ENCODE measurements at regions not wholly inside any gene's neighbourhood (a gene's known extent, or its start where the extent isn't known, plus 50 kb on each side); places are given as distances from the start of the nearest gene placed in this dataset.

DNA sequence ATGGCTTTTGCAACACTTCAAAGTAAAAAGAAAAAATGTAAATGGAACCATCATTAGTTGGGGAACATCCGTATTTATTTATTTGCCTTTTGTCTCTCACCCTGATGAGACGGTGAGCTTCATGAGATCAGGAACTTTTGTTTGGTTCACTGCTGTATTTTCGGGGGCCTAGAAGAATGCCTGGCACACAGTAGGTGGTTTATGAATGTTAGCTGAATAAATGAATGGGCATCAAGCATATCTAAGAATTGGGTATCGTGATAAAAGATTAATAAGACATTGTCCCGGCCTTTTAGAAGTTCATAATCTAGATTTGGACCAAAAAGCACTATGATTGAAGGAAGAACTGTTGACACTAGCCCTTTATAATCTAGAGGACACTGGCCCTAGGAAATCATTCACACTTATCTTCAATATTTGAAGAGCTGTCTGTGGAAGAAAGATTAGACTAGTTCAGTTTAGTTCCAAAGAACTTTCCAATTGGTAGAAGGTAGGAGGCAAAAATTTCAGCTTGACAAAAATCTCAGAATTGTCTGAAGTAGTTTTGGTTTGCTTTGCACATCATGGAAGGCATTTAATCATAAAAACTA lies 70.3 kb upstream of the CD83 start:
- H3K27me3 ChIP-seq (ENCODE audit: control insufficient read depth in 1 of 2, insufficient read depth in 2 of 2, low read length in 2 of 2): no peaks in the 10 kb centered on the region
- H3K4me1 ChIP-seq (ENCODE audit: control insufficient read depth in 2 of 2, insufficient read depth in 2 of 2, low read length in 1 of 2): no peaks in the 10 kb centered on the region
- no peaks in the 10 kb centered on the region for H3K36me3 ChIP-seq (ENCODE audit: control insufficient read depth in 2 of 2, insufficient read depth in 2 of 2, low read length in 1 of 2)
- no peak overlapping the region for H3K4me3 ChIP-seq (ENCODE audit: low read depth in 1 of 2, low read length in 2 of 2)
- 79 to 86% methylated on average over 5 of the region's 5 CpGs for WGBS, 2 donors
- H3K9me3 ChIP-seq (ENCODE audit: control insufficient read depth in 2 of 2, insufficient read depth in 1 of 2, low read depth in 1 of 2, low read length in 1 of 2): no peaks in the 10 kb centered on the region
- no peak overlapping the region for H3K27ac ChIP-seq (ENCODE audit: low read depth in 2 of 2, low read length in 1 of 2)

DNA sequence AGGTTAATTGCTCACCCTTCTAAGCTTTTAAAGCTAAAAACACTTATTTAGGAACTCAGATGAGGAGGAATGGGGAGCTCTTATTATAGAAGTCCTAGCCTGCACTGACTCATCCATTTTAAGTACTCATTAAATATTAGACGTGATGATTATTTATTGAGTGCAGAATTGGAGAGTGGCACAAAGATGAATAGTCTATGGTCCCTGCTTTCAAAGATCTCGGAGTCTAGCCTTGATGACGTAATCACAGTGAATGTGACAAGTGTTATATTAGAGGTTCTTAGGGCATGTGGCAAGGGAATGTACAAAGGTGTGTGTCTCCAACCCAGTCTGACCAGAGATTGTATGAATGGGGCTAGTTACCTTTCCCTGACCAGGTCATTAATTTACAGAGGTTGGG lies 68.7 kb upstream of the CD83 start:
- 53 to 58% methylated on average over 3 of the region's 3 CpGs for WGBS, 2 donors
- Histone ChIP-seq H3K4me3 (ENCODE audit: low read depth in 1 of 2, low read length in 2 of 2) (no peak overlapping the region), H3K27ac (ENCODE audit: low read depth in 2 of 2, low read length in 1 of 2) (no peak overlapping the region), H3K36me3 (ENCODE audit: control insufficient read depth in 2 of 2, insufficient read depth in 2 of 2, low read length in 1 of 2) (no peaks in the 10 kb centered on the region), H3K4me1 (ENCODE audit: control insufficient read depth in 2 of 2, insufficient read depth in 2 of 2, low read length in 1 of 2) (no peaks in the 10 kb centered on the region), H3K9me3 (ENCODE audit: control insufficient read depth in 2 of 2, insufficient read depth in 1 of 2, low read depth in 1 of 2, low read length in 1 of 2) (no peaks in the 10 kb centered on the region), H3K27me3 (ENCODE audit: control insufficient read depth in 1 of 2, insufficient read depth in 2 of 2, low read length in 2 of 2) (no peaks in the 10 kb centered on the region)

DNA sequence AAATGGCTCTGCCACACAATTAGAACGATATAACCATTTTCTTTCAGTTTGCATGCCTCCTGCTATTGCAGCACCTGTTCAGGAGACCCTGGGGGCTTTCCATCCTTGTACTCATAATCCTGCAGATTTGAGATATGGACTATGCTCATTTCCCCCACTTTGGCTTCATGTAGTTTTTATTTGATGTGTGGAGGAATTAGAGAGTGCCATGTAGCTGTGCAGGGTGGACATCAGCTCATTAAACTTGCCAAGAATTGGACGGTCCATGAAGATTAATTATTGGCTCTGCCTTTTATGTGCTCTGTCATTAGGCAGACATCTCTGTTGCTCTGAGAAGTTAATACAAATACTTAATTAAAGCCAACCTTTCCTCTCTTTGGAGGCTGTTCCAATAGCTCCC lies 66.2 kb upstream of the CD83 start:
- Histone ChIP-seq H3K9me3 (ENCODE audit: control insufficient read depth in 2 of 2, insufficient read depth in 1 of 2, low read depth in 1 of 2, low read length in 1 of 2) (no peaks in the 10 kb centered on the region), H3K36me3 (ENCODE audit: control insufficient read depth in 2 of 2, insufficient read depth in 2 of 2, low read length in 1 of 2) (no peaks in the 10 kb centered on the region), H3K4me3 (ENCODE audit: low read depth in 1 of 2, low read length in 2 of 2) (no peak overlapping the region), H3K4me1 (ENCODE audit: control insufficient read depth in 2 of 2, insufficient read depth in 2 of 2, low read length in 1 of 2) (no peaks in the 10 kb centered on the region), H3K27me3 (ENCODE audit: control insufficient read depth in 1 of 2, insufficient read depth in 2 of 2, low read length in 2 of 2) (no peaks in the 10 kb centered on the region), H3K27ac (ENCODE audit: low read depth in 2 of 2, low read length in 1 of 2) (no peak overlapping the region)
- 62 to 64% methylated on average over 2 of the region's 2 CpGs for WGBS, 2 donors

DNA sequence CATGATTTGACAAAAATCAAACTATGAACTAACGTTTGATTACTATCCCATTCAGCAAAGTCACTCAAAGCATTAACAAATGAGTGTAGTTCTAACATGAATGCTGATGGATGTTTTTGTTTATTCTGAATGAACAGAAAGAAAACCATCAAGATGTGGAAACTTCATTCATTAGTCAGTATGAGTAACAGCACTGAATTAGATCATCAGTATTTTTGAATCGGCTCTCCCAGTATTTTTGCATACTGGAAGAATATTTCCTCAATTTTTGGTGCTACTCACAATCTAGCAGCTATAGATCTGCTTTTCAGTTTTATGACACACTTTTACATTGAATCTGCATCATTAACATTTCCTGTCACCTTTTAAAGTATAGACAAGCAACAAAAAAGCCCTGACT lies 63.8 kb upstream of the CD83 start:
- Histone ChIP-seq H3K36me3 (ENCODE audit: control insufficient read depth in 2 of 2, insufficient read depth in 2 of 2, low read length in 1 of 2) (no peaks in the 10 kb centered on the region), H3K27ac (ENCODE audit: low read depth in 2 of 2, low read length in 1 of 2) (peak overlapping the region in 1 of 2 donors; percentile 28), H3K4me1 (ENCODE audit: control insufficient read depth in 2 of 2, insufficient read depth in 2 of 2, low read length in 1 of 2) (no peaks in the 10 kb centered on the region), H3K9me3 (ENCODE audit: control insufficient read depth in 2 of 2, insufficient read depth in 1 of 2, low read depth in 1 of 2, low read length in 1 of 2) (no peaks in the 10 kb centered on the region), H3K4me3 (ENCODE audit: low read depth in 1 of 2, low read length in 2 of 2) (no peak overlapping the region), H3K27me3 (ENCODE audit: control insufficient read depth in 1 of 2, insufficient read depth in 2 of 2, low read length in 2 of 2) (no peaks in the 10 kb centered on the region)
- WGBS, 2 donors: 49 to 75% methylated on average over 2 of the region's 2 CpGs

DNA sequence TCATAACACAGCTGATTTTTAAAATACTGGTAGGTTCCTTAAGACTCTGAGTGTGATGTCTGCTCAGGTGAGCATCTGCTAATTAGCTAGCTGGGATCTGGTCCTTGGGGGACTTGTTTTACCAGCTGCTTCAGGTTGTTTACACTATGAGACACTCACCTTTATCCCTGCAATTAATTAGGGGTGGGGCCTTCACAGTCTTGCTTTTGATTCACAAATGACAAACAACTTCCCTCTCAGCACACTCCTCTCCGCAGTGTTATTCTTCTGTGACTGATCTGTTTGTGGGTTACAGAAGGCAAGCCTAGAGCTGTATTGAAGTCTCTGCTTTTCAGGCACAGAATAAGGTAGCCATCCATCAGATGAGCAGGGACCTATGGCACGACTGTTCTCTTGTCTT lies 62.0 kb upstream of the CD83 start:
- H3K27ac ChIP-seq (ENCODE audit: low read depth in 2 of 2, low read length in 1 of 2): no peak overlapping the region
- 29 to 46% methylated on average over 2 of the region's 2 CpGs for WGBS, 2 donors
- H3K27me3 ChIP-seq (ENCODE audit: control insufficient read depth in 1 of 2, insufficient read depth in 2 of 2, low read length in 2 of 2): no peaks in the 10 kb centered on the region
- no peak overlapping the region for H3K4me3 ChIP-seq (ENCODE audit: low read depth in 1 of 2, low read length in 2 of 2)
- H3K9me3 ChIP-seq (ENCODE audit: control insufficient read depth in 2 of 2, insufficient read depth in 1 of 2, low read depth in 1 of 2, low read length in 1 of 2): no peaks in the 10 kb centered on the region
- H3K4me1 ChIP-seq (ENCODE audit: control insufficient read depth in 2 of 2, insufficient read depth in 2 of 2, low read length in 1 of 2): peaks cover 3 to 5% of the 10 kb centered on the region in 2 donors
- H3K36me3 ChIP-seq (ENCODE audit: control insufficient read depth in 2 of 2, insufficient read depth in 2 of 2, low read length in 1 of 2): no peaks in the 10 kb centered on the region

DNA sequence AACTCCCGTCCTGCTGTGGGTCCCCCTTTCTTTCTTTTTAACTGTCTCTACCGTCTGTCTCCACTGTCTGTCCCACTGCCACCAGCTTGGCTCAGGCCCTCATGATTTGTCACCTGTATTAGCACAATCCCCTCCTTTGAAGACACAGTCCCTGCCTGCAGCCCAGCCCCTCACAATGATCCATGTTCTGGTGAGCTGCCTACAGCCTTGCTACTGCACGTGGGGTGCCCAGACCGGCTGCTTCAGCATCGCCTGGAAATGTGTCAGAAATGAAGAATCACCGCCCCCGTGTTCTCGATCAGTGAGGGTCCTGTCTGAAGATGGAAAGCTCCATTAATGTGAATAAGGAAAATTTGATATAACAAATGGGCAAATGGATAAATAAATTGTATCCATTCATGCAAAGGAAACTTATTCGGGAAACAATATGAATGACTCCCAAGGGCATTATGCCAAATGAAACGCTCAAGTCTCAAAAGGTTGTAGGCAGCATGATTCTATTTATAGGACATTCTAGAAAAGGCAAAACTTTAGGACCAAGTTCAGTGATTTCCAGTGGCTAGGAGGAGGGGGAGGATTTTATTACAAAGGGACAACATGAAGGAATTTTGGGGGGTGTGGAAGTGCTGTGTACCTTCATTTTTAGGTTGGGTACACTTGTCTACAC lies 59.4 kb upstream of the CD83 start:
- Histone ChIP-seq H3K27ac (ENCODE audit: low read depth in 2 of 2, low read length in 1 of 2) (no peak overlapping the region), H3K4me3 (ENCODE audit: low read depth in 1 of 2, low read length in 2 of 2) (no peak overlapping the region), H3K36me3 (ENCODE audit: control insufficient read depth in 2 of 2, insufficient read depth in 2 of 2, low read length in 1 of 2) (no peaks in the 10 kb centered on the region), H3K4me1 (ENCODE audit: control insufficient read depth in 2 of 2, insufficient read depth in 2 of 2, low read length in 1 of 2) (peaks cover 3 to 5% of the 10 kb centered on the region in 2 donors), H3K9me3 (ENCODE audit: control insufficient read depth in 2 of 2, insufficient read depth in 1 of 2, low read depth in 1 of 2, low read length in 1 of 2) (no peaks in the 10 kb centered on the region), H3K27me3 (ENCODE audit: control insufficient read depth in 1 of 2, insufficient read depth in 2 of 2, low read length in 2 of 2) (no peaks in the 10 kb centered on the region)
- 66 to 74% methylated on average over 10 of the region's 10 CpGs for WGBS, 2 donors

DNA sequence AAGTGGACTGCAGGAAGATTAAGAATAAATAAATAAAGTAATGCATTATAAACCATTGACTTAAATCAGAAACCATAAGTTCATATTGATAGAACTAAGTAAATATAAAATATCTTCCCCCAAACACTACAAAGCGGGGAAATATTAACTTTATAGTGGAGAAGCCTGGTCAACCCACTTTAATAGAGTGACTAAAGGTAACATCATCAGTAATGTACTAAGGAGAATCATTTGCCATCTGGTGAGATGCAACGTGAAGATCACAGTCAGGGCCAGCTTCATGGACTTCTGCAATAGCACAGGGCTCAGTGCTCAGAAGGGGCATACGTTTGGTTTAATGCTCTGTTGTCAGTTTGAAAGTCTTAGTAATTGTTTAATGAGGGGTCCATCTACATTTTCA lies 58.8 kb upstream of the CD83 start:
- H3K4me1 ChIP-seq (ENCODE audit: control insufficient read depth in 2 of 2, insufficient read depth in 2 of 2, low read length in 1 of 2): peaks cover 3 to 5% of the 10 kb centered on the region in 2 donors
- H3K9me3 ChIP-seq (ENCODE audit: control insufficient read depth in 2 of 2, insufficient read depth in 1 of 2, low read depth in 1 of 2, low read length in 1 of 2): no peaks in the 10 kb centered on the region
- H3K27me3 ChIP-seq (ENCODE audit: control insufficient read depth in 1 of 2, insufficient read depth in 2 of 2, low read length in 2 of 2): no peaks in the 10 kb centered on the region
- no peaks in the 10 kb centered on the region for H3K36me3 ChIP-seq (ENCODE audit: control insufficient read depth in 2 of 2, insufficient read depth in 2 of 2, low read length in 1 of 2)
- 87 to 89% methylated on average over 3 of the region's 3 CpGs for WGBS, 2 donors
- H3K27ac ChIP-seq (ENCODE audit: low read depth in 2 of 2, low read length in 1 of 2): no peak overlapping the region
- H3K4me3 ChIP-seq (ENCODE audit: low read depth in 1 of 2, low read length in 2 of 2): no peak overlapping the region

DNA sequence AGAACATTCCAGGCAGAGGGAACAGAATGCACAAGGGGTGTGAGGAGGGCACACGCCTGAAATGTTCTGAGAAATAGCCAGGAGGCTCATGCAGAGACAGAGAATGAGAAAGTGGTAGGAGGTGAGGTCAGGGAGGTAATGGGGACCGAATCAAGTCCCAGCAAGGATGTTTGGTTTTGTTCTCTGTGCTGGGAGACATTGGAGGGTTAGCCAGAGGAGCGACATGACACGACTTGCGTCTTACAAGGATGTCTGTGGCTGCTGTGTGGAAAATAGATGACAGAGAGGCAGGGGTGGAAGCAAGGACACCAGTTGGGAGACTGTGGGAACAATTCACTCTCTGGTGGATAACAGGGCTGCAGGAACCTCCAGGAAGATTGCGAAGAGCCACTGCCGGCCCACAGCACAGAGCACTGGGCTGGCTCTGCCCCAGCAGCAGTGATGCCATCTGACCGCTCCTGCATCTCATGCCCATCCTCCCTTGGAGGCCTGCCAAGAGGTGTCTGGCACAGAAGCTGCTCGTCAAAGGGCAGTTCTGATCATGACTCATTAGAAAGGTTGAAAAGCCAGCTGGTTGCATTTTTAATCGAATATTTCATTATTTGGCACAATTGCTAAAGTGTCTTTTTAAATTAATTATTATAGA lies 57.7 kb upstream of the CD83 start:
- 42 to 59% methylated on average over 10 of the region's 10 CpGs for WGBS, 2 donors
- H3K4me1 ChIP-seq (ENCODE audit: control insufficient read depth in 2 of 2, insufficient read depth in 2 of 2, low read length in 1 of 2): peaks cover 3 to 5% of the 10 kb centered on the region in 2 donors
- H3K4me3 ChIP-seq (ENCODE audit: low read depth in 1 of 2, low read length in 2 of 2): no peak overlapping the region
- H3K27me3 ChIP-seq (ENCODE audit: control insufficient read depth in 1 of 2, insufficient read depth in 2 of 2, low read length in 2 of 2): no peaks in the 10 kb centered on the region
- H3K36me3 ChIP-seq (ENCODE audit: control insufficient read depth in 2 of 2, insufficient read depth in 2 of 2, low read length in 1 of 2): no peaks in the 10 kb centered on the region
- H3K9me3 ChIP-seq (ENCODE audit: control insufficient read depth in 2 of 2, insufficient read depth in 1 of 2, low read depth in 1 of 2, low read length in 1 of 2): no peaks in the 10 kb centered on the region
- H3K27ac ChIP-seq (ENCODE audit: low read depth in 2 of 2, low read length in 1 of 2): peak overlapping the region; percentile 56 to 57

DNA sequence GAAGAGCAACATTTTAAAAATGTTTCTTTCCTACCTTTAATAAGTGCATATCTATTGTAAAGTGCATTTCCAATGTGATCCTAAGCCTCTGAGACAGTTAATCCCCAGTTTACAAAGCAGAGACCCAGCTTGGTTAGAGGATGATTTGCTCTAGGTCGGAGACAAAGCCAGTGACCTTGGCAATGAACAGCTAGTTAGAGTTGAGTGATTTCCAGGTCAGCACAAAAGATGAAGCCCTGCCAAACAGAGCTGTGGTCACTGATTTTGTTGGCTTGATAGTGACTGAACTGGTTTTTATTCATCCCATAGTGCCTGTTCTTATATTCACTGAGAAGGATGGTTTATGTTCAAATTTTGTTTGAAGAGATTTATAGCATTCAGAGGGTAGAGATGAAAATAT lies 56.6 kb upstream of the CD83 start:
- Histone ChIP-seq H3K27ac (ENCODE audit: low read depth in 2 of 2, low read length in 1 of 2) (peak overlapping the region in 1 of 2 donors; percentile 3), H3K27me3 (ENCODE audit: control insufficient read depth in 1 of 2, insufficient read depth in 2 of 2, low read length in 2 of 2) (no peaks in the 10 kb centered on the region), H3K36me3 (ENCODE audit: control insufficient read depth in 2 of 2, insufficient read depth in 2 of 2, low read length in 1 of 2) (no peaks in the 10 kb centered on the region), H3K4me3 (ENCODE audit: low read depth in 1 of 2, low read length in 2 of 2) (no peak overlapping the region), H3K4me1 (ENCODE audit: control insufficient read depth in 2 of 2, insufficient read depth in 2 of 2, low read length in 1 of 2) (peaks cover 3 to 5% of the 10 kb centered on the region in 2 donors), H3K9me3 (ENCODE audit: control insufficient read depth in 2 of 2, insufficient read depth in 1 of 2, low read depth in 1 of 2, low read length in 1 of 2) (no peaks in the 10 kb centered on the region)
- WGBS, 2 donors: 25 to 39% methylated on average over 1 of the region's 1 CpG

DNA sequence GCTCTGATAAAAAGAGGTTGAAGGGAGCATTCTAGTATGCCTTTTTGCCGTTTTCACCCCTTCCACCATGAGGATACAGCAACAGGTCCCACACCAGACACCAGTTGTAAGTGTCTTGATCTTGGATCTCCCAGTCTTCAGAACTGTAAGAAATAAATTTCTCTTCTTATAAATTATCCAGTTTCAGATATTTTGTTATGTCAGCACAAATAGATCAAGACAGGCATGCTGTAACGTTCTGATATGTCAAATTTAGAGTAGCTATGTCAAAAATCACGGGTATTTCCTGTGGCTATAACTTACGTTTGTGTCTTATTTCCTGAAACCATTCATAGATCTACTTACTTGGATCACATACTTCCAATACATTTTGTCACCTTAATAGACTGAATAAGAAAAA lies 55.9 kb upstream of the CD83 start:
- WGBS, 2 donors: 70 to 75% methylated on average over 4 of the region's 4 CpGs
- H3K36me3 ChIP-seq (ENCODE audit: control insufficient read depth in 2 of 2, insufficient read depth in 2 of 2, low read length in 1 of 2): no peaks in the 10 kb centered on the region
- H3K27ac ChIP-seq (ENCODE audit: low read depth in 2 of 2, low read length in 1 of 2): no peak overlapping the region
- peaks cover 3 to 5% of the 10 kb centered on the region in 2 donors for H3K4me1 ChIP-seq (ENCODE audit: control insufficient read depth in 2 of 2, insufficient read depth in 2 of 2, low read length in 1 of 2)
- H3K27me3 ChIP-seq (ENCODE audit: control insufficient read depth in 1 of 2, insufficient read depth in 2 of 2, low read length in 2 of 2): no peaks in the 10 kb centered on the region
- no peaks in the 10 kb centered on the region for H3K9me3 ChIP-seq (ENCODE audit: control insufficient read depth in 2 of 2, insufficient read depth in 1 of 2, low read depth in 1 of 2, low read length in 1 of 2)
- no peak overlapping the region for H3K4me3 ChIP-seq (ENCODE audit: low read depth in 1 of 2, low read length in 2 of 2)
